NAMALWA (cell line): ENCODE measurements at regions not wholly inside any gene's neighbourhood (a gene's known extent, or its start where the extent isn't known, plus 50 kb on each side); places are given as distances from the start of the nearest gene placed in this dataset.
A peak's percentile ranks its signal among the peaks of the same experiment; 100 is the strongest.

Source experiments
- DNase-seq: peaks from one replicate; pipeline ENCODE4 v3.0.0-alpha.2; 2015; ENCODE audit warnings: low spot score

DNA sequence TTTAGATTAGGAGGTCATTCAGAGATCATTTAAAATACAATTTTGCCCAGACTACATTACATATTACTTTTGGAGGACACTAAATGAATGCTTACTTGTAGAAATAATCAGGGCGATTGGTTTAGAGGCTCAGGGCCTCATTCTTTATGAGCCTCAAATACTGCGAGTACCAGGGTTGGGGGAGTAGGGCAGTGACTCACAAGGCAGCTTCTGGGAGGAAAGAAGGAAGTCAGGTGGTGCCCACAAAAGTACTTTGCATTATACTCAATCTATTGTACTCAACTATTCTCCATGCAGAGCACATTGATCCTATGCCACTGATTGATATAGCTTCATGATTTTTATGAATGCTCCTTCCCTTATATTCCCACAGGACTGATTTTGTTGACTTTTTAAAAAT is 166.9 kb downstream of the SOCS6 start:
- DNase-seq: no peak

GRCh38 chr18:70454704-70455322 is 166.0 kb downstream of the SOCS6 start:
- DNase-seq: peak; percentile 75

DNA sequence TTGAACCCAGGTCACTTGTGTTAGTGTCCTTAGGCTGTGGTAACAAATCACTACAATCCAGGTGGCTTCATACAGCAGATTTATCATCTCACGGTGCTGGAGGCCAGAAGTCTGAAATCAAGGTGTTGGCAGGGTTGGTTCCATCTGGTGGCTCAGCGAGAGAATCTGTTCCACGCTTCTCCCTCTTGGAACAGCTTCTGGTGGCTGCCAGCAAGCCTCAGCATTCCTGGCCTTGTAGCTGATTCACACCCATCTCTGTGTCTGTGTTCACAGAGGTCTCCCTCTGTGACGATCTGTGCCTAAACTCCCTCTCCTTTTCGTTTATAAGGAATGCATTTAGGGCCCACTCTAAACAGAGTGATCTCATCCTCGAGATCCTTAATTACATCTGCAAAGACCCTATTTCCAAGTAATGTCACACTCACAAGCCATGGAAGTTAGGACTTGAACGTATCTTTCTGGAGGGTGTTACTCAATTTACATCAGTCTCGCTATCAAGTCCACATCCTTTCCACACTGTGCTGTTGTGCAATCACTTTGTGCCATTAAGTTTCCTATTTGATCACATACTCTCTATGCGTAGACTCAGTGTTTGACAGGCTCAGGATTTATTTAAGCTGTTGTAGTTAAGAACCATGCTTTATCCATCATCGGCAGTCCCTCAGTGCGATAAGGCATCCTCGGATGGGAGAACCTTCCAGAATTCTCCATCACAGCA is 164.4 kb downstream of the SOCS6 start:
- DNase-seq: no peak

DNA sequence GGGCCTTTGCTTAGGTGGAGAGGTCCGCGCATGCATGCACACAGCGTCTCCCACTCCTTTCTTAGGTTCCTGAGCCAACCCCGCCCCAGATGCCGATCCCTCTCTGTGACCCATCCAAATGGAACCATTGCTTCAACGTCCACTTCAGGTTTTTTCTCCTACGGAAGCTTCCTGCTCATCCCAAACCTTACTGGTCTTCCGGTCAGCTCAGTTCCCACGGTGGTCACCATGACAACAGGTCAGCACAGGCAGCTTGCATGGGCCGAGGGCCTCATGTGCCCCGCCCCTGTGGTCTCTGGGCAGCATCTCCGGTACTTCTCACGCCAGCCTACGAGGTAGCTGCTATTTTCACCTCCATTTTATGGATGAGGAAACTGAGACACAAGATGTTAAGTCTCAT is 163.7 kb downstream of the SOCS6 start:
- DNase-seq: no peak

- peak; percentile 29 for DNase-seq
Observed at GRCh38 chr18:70450426-70451253, 161.8 kb downstream of the SOCS6 start.

GRCh38 chr18:70448588-70448987 is 159.7 kb downstream of the SOCS6 start:
- no peak for DNase-seq

DNA sequence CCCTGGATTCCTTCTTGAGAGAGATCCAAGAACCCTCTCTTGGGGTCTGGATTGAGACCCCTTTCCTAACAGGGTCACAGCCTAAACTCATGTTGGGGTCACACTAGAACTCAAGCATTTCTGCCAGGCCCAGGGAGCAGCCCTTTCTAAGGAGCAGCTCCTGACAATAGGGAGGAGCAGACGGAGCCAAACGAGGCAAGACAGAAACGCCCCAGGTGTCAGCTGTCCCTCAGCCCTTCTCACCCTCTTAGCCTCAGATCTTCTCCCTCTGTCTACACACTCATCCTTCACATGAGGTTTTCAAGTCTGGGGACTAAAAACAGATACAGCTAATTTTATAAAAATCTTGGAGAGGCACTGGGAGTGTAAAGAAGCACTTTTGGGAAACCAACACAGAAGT is 157.2 kb downstream of the SOCS6 start:
- no peak for DNase-seq

DNA sequence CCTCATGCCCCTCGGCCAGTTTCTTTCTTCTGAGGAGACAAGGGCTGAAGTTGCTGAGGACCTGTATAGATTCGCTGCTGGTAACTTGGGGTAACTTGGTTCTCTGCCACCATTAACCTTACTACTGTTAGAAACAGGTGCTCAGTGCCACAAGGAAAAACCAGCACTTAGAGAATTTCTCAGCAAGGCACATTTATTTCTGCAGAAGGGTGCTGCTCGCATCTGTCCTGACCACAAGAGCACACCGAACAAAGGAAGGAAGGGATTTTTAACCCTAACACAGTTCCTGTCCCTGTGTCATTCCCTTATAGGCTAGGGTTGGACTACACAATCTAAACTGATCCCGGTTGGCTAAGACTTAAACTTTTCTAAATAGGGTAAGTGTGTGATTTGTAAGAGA is 154.1 kb downstream of the SOCS6 start:
- DNase-seq: no peak

GRCh38 chr18:70432804-70433400 is 144.1 kb downstream of the SOCS6 start:
- no peak for DNase-seq

DNA sequence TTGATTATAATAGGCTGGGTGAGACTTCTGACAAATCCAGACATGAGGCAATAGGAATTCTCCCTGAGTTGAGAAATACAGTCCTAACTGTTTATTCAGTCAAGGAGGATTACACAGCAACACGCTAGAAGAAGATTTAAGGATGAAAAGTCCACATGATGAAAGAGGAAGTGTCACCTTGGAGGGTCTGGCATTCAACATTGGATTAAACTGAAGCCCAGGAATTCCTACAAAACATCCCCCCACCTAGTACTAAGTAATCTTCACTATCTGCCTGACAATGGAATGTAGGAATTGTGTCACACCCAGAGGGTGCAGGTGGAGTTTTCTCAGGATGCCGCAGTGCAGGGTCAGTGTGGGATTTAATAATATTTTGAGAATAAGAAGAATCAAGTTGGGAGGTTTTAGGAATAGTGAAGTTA is 142.4 kb downstream of the SOCS6 start:
- no peak for DNase-seq

DNA sequence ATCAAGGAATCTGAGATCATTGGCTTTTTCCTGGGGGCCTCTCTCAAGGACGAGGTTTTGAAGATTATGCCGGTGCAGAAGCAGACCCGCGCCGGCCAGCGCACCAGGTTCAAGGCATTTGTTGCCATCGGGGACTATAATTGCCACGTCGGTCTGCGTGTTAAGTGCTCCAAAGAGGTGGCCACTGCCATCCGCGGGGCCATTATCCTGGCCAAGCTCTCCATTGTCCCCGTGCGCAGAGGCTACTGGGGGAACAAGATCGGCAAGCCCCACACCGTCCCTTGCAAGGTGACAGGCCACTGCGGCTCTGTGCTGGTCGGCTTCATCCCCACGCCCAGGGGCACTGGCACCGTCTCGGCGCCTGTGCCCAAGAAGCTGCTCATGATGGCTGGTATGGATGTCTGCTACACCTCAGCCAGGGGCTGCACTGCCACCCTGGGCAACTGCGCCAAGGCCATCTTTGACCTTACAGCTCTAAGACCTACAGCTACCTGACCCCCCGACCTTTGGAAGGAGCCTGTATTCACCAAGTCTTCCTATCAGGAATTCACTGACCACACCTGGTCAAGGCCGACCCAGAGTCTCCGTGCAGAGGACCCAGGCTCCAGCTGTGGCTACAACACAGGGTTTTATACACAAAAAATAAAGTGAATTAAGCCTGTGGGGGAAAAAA is 141.8 kb downstream of the SOCS6 start:
- no peak for DNase-seq

DNA sequence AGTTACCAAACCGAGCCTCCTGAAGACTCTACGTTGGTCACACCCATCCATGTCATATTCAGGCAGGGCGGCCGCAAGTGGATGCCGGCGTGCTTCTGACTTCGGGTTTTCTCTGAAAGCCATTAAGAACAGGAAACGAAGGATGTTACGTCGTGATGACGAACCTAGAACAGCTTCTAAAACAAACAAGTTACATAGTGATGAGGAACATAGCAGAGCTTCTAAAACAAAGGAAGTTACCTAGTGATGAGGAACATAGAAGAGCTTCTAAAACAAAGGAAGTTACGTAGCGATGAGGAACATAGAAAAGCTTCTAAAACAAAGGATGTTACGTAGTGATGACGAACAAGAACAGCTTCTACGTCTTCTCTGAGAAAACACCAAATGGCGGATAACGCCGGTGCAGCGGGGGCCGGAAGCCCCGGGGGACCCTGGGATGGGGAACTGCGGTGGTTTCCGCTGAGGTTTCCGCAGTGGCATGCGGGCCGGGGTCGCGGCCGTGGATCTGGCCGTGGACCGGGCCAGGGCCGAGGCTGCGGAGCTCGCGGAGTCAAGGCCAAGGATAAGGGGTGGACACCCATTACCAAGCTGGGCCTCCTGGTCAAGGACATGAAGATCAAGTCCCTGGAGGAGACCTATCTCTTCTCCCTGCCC is 141.1 kb downstream of the SOCS6 start:
- no peak for DNase-seq

DNA sequence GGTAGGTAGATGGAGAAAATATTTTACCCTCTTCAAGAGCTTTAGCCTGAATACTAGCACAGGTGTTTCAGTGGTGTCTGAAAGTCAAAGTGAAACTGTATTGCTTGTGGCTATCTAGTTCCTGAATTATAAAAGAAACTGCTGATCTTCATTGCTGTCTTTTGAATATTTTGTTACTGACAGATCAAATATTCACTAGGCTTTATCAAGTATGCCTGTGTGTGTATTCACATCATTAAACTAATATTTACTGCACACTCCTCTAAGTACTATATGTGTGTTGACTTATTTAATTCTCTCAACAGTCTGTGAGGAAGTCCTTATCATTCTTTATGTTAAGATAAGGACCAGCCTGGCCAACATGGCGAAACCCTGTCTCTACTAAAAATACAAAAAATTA is 139.6 kb downstream of the SOCS6 start:
- DNase-seq: no peak

- DNase-seq: no peak
Observed at GRCh38 chr18:70426818-70427217, 138.0 kb downstream of the SOCS6 start.

- no peak for DNase-seq
Observed at GRCh38 chr18:70425236-70425635, 136.4 kb downstream of the SOCS6 start.

- no peak for DNase-seq
Observed at GRCh38 chr18:70423988-70424387, 135.1 kb downstream of the SOCS6 start.

- DNase-seq: no peak
Observed at GRCh38 chr18:70423120-70423519, 134.3 kb downstream of the SOCS6 start.

GRCh38 chr18:70422391-70422965 is 133.6 kb downstream of the SOCS6 start:
- no peak for DNase-seq

- no peak for DNase-seq
Observed at GRCh38 chr18:70421471-70422390, 132.9 kb downstream of the SOCS6 start.
